Stimulated activated CD4-positive, alpha-beta T cell treated with anti-CD3 and anti-CD28 coated beads, TNF-alpha, amount 100 ng/mL, for 24 hours (primary cell): ENCODE measurements at regions not wholly inside any gene's neighbourhood (a gene's known extent, or its start where the extent isn't known, plus 50 kb on each side); places are given as distances from the start of the nearest gene placed in this dataset.

Experiments
- DNase-seq, 3 experiments: peaks; one replicate each; pipeline ENCODE4 v3.0.0-alpha.2; 2020; ENCODE audit warnings: low read depth in 3 of 3

DNA sequence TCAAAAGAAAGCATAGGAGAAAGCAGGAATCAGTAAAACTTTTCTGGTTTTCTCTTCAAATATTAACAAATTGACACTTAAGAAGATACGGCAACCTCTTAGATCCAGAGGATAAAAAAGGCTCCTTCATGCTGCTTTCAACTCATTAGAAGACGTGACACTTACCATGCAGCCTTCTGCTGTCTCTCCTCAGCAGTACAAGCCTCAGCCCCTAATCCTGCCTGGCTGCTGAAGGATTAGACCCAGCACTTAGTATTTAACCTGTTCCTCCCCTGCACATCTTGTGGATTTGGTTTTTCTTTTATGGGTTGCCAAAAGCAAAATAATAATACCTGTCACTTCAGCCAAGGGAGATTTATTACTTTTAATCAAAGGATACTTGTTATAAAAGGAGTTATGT, 108.4 kb downstream of the LYZL1 start:
- DNase-seq = no peak

DNA sequence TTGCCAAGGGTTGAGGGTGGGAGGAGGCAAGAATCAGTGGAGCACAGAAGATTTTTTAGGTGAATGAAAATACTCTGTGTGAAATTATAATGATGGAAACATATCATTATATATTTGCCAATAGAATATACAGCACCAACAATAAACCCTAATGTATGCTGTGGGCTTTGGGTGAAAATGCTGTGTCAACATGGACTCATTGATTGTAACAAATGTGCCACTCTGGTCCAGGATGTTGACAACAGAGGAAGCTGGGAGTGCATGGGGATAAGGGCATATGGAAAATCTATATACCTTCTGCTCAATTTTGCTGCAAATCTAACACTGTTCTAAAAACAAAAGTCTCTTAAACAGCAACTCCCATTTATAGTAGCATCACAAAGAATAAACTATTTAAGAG, 114.3 kb downstream of the LYZL1 start:
- DNase-seq = no peak

DNA sequence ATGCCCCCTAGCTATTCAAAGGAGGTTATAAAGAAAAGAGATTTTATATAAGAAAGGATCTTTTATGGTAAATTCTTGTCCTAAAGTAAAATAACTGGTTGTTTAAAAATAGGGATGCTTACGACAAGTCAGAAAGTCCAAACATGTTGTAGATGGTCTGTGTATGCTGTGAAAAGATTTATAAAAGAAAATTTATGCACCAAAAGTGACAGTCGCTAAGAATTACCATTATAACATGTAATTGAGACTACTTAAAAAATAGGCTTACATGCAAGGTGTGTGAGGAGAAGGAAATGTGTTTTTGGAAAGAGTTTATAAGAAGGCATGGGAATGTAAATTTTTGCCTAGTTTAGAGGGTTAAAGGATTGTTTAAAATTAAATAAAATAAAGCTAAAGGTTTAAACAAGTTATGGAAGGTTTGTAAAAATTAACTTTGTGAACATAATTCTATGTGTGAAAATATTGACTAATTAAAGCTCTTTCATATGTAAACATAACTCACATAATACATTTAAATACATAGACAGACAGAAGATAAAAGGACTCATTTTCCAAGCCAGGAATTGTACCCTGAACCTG, 118.5 kb downstream of the LYZL1 start:
- DNase-seq = no peak
